ENCODE measurements at regions not wholly inside any gene's neighbourhood (a gene's known extent, or its start where the extent isn't known, plus 50 kb on each side); places are given as distances from the start of the nearest gene placed in this dataset.
"Not testable (repeated sequence)": the region's sequence is repeated elsewhere in the genome, so short reads cannot be mapped to it uniquely, and the experiment has no call there.

GRCh38 chr6:11486959-11487358 is 50.6 kb upstream of the TMEM170B start:
- no peak for DNase-seq (ENCODE audit: low read depth in 3 of 3, low spot score in 1 of 3)

GRCh38 chr6:11486486-11486885 is 51.1 kb upstream of the TMEM170B start:
- DNase-seq (ENCODE audit: low read depth in 3 of 3, low spot score in 1 of 3): no peak

GRCh38 chr6:11486051-11486450 is 51.5 kb upstream of the TMEM170B start:
- DNase-seq (ENCODE audit: low read depth in 3 of 3, low spot score in 1 of 3): no peak

- DNase-seq (ENCODE audit: low read depth in 3 of 3, low spot score in 1 of 3): no peak
These were observed 52.3 kb upstream of the TMEM170B start for GRCh38 chr6:11485271-11485670.

- DNase-seq (ENCODE audit: low read depth in 3 of 3, low spot score in 1 of 3): no peak
These were observed 53.1 kb upstream of the TMEM170B start for GRCh38 chr6:11484441-11484840.

GRCh38 chr6:11482616-11483015 is 54.9 kb upstream of the TMEM170B start:
- DNase-seq (ENCODE audit: low read depth in 3 of 3, low spot score in 1 of 3): no peak

- no peak for DNase-seq (ENCODE audit: low read depth in 3 of 3, low spot score in 1 of 3)
These were observed 57.0 kb upstream of the TMEM170B start for GRCh38 chr6:11480541-11480940.

GRCh38 chr6:11479296-11479695 is 58.3 kb upstream of the TMEM170B start:
- DNase-seq (ENCODE audit: low read depth in 3 of 3, low spot score in 1 of 3): no peak

GRCh38 chr6:11478586-11478985 is 59.0 kb upstream of the TMEM170B start:
- no peak for DNase-seq (ENCODE audit: low read depth in 3 of 3, low spot score in 1 of 3)

- no peak for DNase-seq (ENCODE audit: low read depth in 3 of 3, low spot score in 1 of 3)
These were observed 62.5 kb upstream of the TMEM170B start for GRCh38 chr6:11475016-11475415.

GRCh38 chr6:11473008-11473740 is 64.4 kb upstream of the TMEM170B start:
- DNase-seq (ENCODE audit: low read depth in 3 of 3, low spot score in 1 of 3): no peak

GRCh38 chr6:11471261-11471660 is 66.3 kb upstream of the TMEM170B start:
- DNase-seq (ENCODE audit: low read depth in 3 of 3, low spot score in 1 of 3): no peak

GRCh38 chr6:11469684-11470083 is 67.9 kb upstream of the TMEM170B start:
- DNase-seq (ENCODE audit: low read depth in 3 of 3, low spot score in 1 of 3): no peak

- not testable (repeated sequence) for DNase-seq (ENCODE audit: low read depth in 3 of 3, low spot score in 1 of 3)
These were observed 69.3 kb upstream of the TMEM170B start for GRCh38 chr6:11468271-11468670.

- DNase-seq (ENCODE audit: low read depth in 3 of 3, low spot score in 1 of 3): no peak
These were observed 70.2 kb upstream of the TMEM170B start for GRCh38 chr6:11467364-11467763.

- DNase-seq (ENCODE audit: low read depth in 3 of 3, low spot score in 1 of 3): no peak
These were observed 74.2 kb upstream of the TMEM170B start for GRCh38 chr6:11463398-11463780.

- DNase-seq (ENCODE audit: low read depth in 3 of 3, low spot score in 1 of 3): no peak
These were observed 74.7 kb upstream of the TMEM170B start for GRCh38 chr6:11462742-11463397.

GRCh38 chr6:11460837-11461661 is 76.5 kb upstream of the TMEM170B start:
- no peak for DNase-seq (ENCODE audit: low read depth in 3 of 3, low spot score in 1 of 3)

GRCh38 chr6:11460001-11460668 is 77.4 kb upstream of the TMEM170B start:
- no peak for DNase-seq (ENCODE audit: low read depth in 3 of 3, low spot score in 1 of 3)

- no peak for DNase-seq (ENCODE audit: low read depth in 3 of 3, low spot score in 1 of 3)
These were observed 78.4 kb upstream of the TMEM170B start for GRCh38 chr6:11459079-11459610.

- DNase-seq (ENCODE audit: low read depth in 3 of 3, low spot score in 1 of 3): no peak
These were observed 79.0 kb upstream of the TMEM170B start for GRCh38 chr6:11458509-11458908.
